ENCODE measurements at regions not wholly inside any gene's neighbourhood (a gene's known extent, or its start where the extent isn't known, plus 50 kb on each side); places are given as distances from the start of the nearest gene placed in this dataset.

- TF ChIP-seq CTCF (IDR thresholded peaks at IDR 0.05; ENCODE audit: low read depth, low read length, poor library complexity, severe bottlenecking) (no peak), EZH2phosphoT487 (IDR thresholded peaks at IDR 0.05; ENCODE audit: borderline replicate concordance, low read length) (no peak)
Measured at GRCh38 chr14:106109337-106109736, 583.0 kb downstream of the TMEM121 start.

Data from DOHH2 (cell line).